HG02623 (cell line): ENCODE measurements at regions not wholly inside any gene's neighbourhood (a gene's known extent, or its start where the extent isn't known, plus 50 kb on each side); places are given as distances from the start of the nearest gene placed in this dataset.

Experiments
- ATAC-seq: cut with Tn5 transposase; IDR thresholded peaks from one replicate; pipeline ENCODE4 v1.9.1; 2021; ENCODE audit warnings: moderate library complexity; ENCODE audit not compliant: unreplicated experiment

- ATAC-seq = no peak
Measured at GRCh38 chr12:107888789-107889188, 114.3 kb downstream of the ASCL4 start.

GRCh38 chr12:107891967-107892366, 117.5 kb downstream of the ASCL4 start:
- ATAC-seq = no peak

- ATAC-seq = no peak
Measured at GRCh38 chr12:107894589-107894988, 120.1 kb downstream of the ASCL4 start.

GRCh38 chr12:107895966-107896365, 121.5 kb downstream of the ASCL4 start:
- ATAC-seq = no peak

GRCh38 chr12:107900588-107900987, 126.1 kb downstream of the ASCL4 start:
- ATAC-seq = no peak

GRCh38 chr12:107903341-107904061, 129.0 kb downstream of the ASCL4 start:
- peak; percentile 96 for ATAC-seq

GRCh38 chr12:107906707-107907106, 132.2 kb downstream of the ASCL4 start:
- ATAC-seq = no peak

- ATAC-seq = peak; percentile 55
Measured at GRCh38 chr12:107912421-107913004, 138.0 kb downstream of the ASCL4 start.

GRCh38 chr12:107914460-107914977, 140.0 kb downstream of the ASCL4 start:
- ATAC-seq = no peak

GRCh38 chr12:107917912-107918800, 143.7 kb downstream of the ASCL4 start:
- no peak for ATAC-seq

GRCh38 chr12:107921062-107921461, 146.6 kb downstream of the ASCL4 start:
- ATAC-seq = no peak

- ATAC-seq = no peak
Measured at GRCh38 chr12:107925125-107925524, 150.6 kb downstream of the ASCL4 start.

- no peak for ATAC-seq
Measured at GRCh38 chr12:107929436-107929835, 154.9 kb downstream of the ASCL4 start.

GRCh38 chr12:107931761-107932160, 157.3 kb downstream of the ASCL4 start:
- no peak for ATAC-seq

GRCh38 chr12:107938446-107938845, 163.9 kb downstream of the ASCL4 start:
- ATAC-seq = no peak

- no peak for ATAC-seq
Measured at GRCh38 chr12:107948391-107948945, 174.0 kb downstream of the ASCL4 start.

GRCh38 chr12:107951024-107951423, 176.5 kb downstream of the ASCL4 start:
- ATAC-seq = no peak

- ATAC-seq = no peak
Measured at GRCh38 chr12:107955966-107956643, 173.0 kb upstream of the WSCD2 start.

GRCh38 chr12:107957459-107957858, 171.6 kb upstream of the WSCD2 start:
- ATAC-seq = no peak

GRCh38 chr12:107963635-107964034, 165.5 kb upstream of the WSCD2 start:
- ATAC-seq = no peak

GRCh38 chr12:107967170-107967569, 161.9 kb upstream of the WSCD2 start:
- no peak for ATAC-seq
